K562 (cell line): ENCODE measurements at regions not wholly inside any gene's neighbourhood (a gene's known extent, or its start where the extent isn't known, plus 50 kb on each side); places are given as distances from the start of the nearest gene placed in this dataset.

ENCODE experiments used
- FOXK1 ChIP-seq: sonication (generic); formaldehyde crosslinking; IDR thresholded peaks from 2 replicates; pipeline ENCODE4 v1.8.0; 2022; ENCODE audit warnings: missing genetic modification reagents, mild to moderate bottlenecking, borderline replicate concordance
- GABPA ChIP-seq: fragments of 200-800 bp; sonication (Bioruptor generic); conservative IDR thresholded peaks from 2 replicates; pipeline ENCODE4 v1.6.1; 2016; ENCODE audit warnings: low read depth, missing genetic modification characterization, missing compliant biosample characterization
- NRF1 ChIP-seq, 2 experiments: fragments of 450-650 bp; IDR thresholded peaks in 1 of 2; conservative IDR thresholded peaks in 1 of 2; 2 replicates each; pipeline ENCODE4 v1.6.1; 2014; ENCODE audit warnings: mild to moderate bottlenecking in 2 of 2
- POLR2A ChIP-seq: fragments of 450-650 bp; conservative IDR thresholded peaks from 2 replicates; pipeline ENCODE4 v1.6.1; 2016
- POLR2AphosphoS5 ChIP-seq: IDR thresholded peaks from 2 replicates; pipeline ENCODE4 v1.6.1; 2011; ENCODE audit warnings: mild to moderate bottlenecking, low read depth, low read length, moderate library complexity; ENCODE audit not compliant: control insufficient read depth, insufficient read depth
- RCOR1 ChIP-seq, 2 experiments: IDR thresholded peaks; 2 replicates each; pipeline ENCODE4 v1.6.1; 2012; ENCODE audit warnings: low read depth in 2 of 2, low read length in 2 of 2, borderline replicate concordance in 1 of 2, improper control_type of control experiment in 1 of 2
- TF ChIP-seq, protein P1 (sequence below), 3 experiments: IDR thresholded peaks in 2 of 3; conservative IDR thresholded peaks in 1 of 3; 2 replicates each; pipeline ENCODE4 v1.5.1; 2011 to 2012; ENCODE audit warnings: low read length in 3 of 3, mild to moderate bottlenecking in 3 of 3, control low read depth in 2 of 3, improper control_type of control experiment in 1 of 3, inconsistent platforms in 1 of 3, low read depth in 1 of 3, mixed read lengths in 1 of 3, moderate library complexity in 1 of 3; ENCODE audit not compliant: insufficient read depth in 2 of 3
- TF ChIP-seq, protein P2 (sequence below): fragments of 450-650 bp; IDR thresholded peaks from 2 replicates; pipeline ENCODE4 v1.7.1; 2018; ENCODE audit warnings: mild to moderate bottlenecking, low read depth; ENCODE audit not compliant: partially characterized antibody
- TF ChIP-seq, protein P3 (sequence below): sonication (generic); formaldehyde crosslinking; IDR thresholded peaks from 2 replicates; pipeline ENCODE4 v1.8.1; 2022; ENCODE audit warnings: missing genetic modification reagents

DNA sequence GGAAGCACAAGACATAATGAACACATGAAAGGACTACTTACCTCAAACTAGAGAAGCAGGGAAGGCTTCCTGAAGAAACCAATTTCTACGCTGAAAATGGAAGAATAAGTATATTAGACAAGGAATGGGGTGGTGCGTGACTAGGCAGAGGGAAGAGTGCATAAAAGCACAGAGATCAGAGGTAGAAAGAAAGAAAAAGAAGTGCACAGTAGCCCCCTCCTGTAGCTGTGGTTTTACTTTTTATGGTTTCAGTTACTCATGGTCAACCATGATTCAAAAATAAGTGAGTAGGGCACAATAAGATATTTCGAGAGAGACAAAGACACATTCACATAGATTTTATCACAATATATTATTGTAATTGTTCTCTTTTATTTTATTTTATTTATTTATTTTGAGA, 934.5 kb upstream of the INTU start:
- TF ChIP-seq, protein P1, sequence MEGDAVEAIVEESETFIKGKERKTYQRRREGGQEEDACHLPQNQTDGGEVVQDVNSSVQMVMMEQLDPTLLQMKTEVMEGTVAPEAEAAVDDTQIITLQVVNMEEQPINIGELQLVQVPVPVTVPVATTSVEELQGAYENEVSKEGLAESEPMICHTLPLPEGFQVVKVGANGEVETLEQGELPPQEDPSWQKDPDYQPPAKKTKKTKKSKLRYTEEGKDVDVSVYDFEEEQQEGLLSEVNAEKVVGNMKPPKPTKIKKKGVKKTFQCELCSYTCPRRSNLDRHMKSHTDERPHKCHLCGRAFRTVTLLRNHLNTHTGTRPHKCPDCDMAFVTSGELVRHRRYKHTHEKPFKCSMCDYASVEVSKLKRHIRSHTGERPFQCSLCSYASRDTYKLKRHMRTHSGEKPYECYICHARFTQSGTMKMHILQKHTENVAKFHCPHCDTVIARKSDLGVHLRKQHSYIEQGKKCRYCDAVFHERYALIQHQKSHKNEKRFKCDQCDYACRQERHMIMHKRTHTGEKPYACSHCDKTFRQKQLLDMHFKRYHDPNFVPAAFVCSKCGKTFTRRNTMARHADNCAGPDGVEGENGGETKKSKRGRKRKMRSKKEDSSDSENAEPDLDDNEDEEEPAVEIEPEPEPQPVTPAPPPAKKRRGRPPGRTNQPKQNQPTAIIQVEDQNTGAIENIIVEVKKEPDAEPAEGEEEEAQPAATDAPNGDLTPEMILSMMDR (IDR thresholded peaks at IDR 0.05 in 2 of 3, conservative IDR thresholded peaks at IDR 0.05 in 1 of 3; ENCODE audit: insufficient read depth in 2 of 3, low read depth in 1 of 3, low read length in 3 of 3), result no peak
- TF ChIP-seq RCOR1 (IDR thresholded peaks at IDR 0.05; ENCODE audit: borderline replicate concordance in 1 of 2, low read depth in 2 of 2, low read length in 2 of 2), result no peak
- no peak for TF ChIP-seq GABPA
- TF ChIP-seq, protein P2, sequence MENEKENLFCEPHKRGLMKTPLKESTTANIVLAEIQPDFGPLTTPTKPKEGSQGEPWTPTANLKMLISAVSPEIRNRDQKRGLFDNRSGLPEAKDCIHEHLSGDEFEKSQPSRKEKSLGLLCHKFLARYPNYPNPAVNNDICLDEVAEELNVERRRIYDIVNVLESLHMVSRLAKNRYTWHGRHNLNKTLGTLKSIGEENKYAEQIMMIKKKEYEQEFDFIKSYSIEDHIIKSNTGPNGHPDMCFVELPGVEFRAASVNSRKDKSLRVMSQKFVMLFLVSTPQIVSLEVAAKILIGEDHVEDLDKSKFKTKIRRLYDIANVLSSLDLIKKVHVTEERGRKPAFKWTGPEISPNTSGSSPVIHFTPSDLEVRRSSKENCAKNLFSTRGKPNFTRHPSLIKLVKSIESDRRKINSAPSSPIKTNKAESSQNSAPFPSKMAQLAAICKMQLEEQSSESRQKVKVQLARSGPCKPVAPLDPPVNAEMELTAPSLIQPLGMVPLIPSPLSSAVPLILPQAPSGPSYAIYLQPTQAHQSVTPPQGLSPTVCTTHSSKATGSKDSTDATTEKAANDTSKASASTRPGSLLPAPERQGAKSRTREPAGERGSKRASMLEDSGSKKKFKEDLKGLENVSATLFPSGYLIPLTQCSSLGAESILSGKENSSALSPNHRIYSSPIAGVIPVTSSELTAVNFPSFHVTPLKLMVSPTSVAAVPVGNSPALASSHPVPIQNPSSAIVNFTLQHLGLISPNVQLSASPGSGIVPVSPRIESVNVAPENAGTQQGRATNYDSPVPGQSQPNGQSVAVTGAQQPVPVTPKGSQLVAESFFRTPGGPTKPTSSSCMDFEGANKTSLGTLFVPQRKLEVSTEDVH, result no peak
- no peak for TF ChIP-seq POLR2A
- no peak for TF ChIP-seq POLR2AphosphoS5
- TF ChIP-seq FOXK1, result no peak
- no peak for TF ChIP-seq NRF1 (conservative IDR thresholded peaks at IDR 0.05 in 1 of 2, IDR thresholded peaks at IDR 0.05 in 1 of 2)
- TF ChIP-seq, protein P3, sequence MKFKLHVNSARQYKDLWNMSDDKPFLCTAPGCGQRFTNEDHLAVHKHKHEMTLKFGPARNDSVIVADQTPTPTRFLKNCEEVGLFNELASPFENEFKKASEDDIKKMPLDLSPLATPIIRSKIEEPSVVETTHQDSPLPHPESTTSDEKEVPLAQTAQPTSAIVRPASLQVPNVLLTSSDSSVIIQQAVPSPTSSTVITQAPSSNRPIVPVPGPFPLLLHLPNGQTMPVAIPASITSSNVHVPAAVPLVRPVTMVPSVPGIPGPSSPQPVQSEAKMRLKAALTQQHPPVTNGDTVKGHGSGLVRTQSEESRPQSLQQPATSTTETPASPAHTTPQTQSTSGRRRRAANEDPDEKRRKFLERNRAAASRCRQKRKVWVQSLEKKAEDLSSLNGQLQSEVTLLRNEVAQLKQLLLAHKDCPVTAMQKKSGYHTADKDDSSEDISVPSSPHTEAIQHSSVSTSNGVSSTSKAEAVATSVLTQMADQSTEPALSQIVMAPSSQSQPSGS (CRISPR knock-in tag), result no peak
